Kidney epithelial cell (primary cell): ENCODE measurements at regions not wholly inside any gene's neighbourhood (a gene's known extent, or its start where the extent isn't known, plus 50 kb on each side); places are given as distances from the start of the nearest gene placed in this dataset.

Experiments used
- DNase-seq: peaks from one replicate; pipeline ENCODE4 v3.0.0-alpha.2; 2010; ENCODE audit warnings: low read depth
- H3K27me3 ChIP-seq: 2 replicates; pipeline ENCODE4 v1.6.0; 2011; ENCODE audit warnings: low read length; ENCODE audit not compliant: control insufficient read depth, insufficient read depth
- H3K36me3 ChIP-seq: 2 replicates; pipeline ENCODE4 v1.5.1; 2011; ENCODE audit warnings: low read length; ENCODE audit not compliant: control insufficient read depth, insufficient read depth
- H3K4me3 ChIP-seq: 2 replicates; pipeline ENCODE4 v1.5.1; 2011; ENCODE audit warnings: low read depth, mild to moderate bottlenecking, control low read depth, low read length
- CTCF ChIP-seq: IDR thresholded peaks from 2 replicates; pipeline ENCODE4 v1.5.1; 2011; ENCODE audit warnings: mild to moderate bottlenecking, moderate library complexity, low read length, control low read depth, inconsistent platforms; ENCODE audit not compliant: insufficient read depth, poor library complexity, severe bottlenecking

- Histone ChIP-seq H3K27me3 (no peaks in the 10 kb centered on the region), H3K4me3 (no peak overlapping the region), H3K36me3 (no peaks in the 10 kb centered on the region)
- no peak for DNase-seq
- no peak for TF ChIP-seq CTCF
These were observed 556.3 kb upstream of the ANO3 start for GRCh38 chr11:25775603-25776002.

- no peak for DNase-seq
- no peak for TF ChIP-seq CTCF
- Histone ChIP-seq H3K36me3 (no peaks in the 10 kb centered on the region), H3K27me3 (no peaks in the 10 kb centered on the region), H3K4me3 (no peak overlapping the region)
These were observed 555.7 kb upstream of the ANO3 start for GRCh38 chr11:25776238-25776637.

- no peak for TF ChIP-seq CTCF
- DNase-seq: no peak
- Histone ChIP-seq H3K27me3 (no peaks in the 10 kb centered on the region), H3K4me3 (no peak overlapping the region), H3K36me3 (no peaks in the 10 kb centered on the region)
These were observed 554.6 kb upstream of the ANO3 start for GRCh38 chr11:25777343-25777742.

- H3K27me3 ChIP-seq: no peaks in the 10 kb centered on the region
- no peak for TF ChIP-seq CTCF
- DNase-seq: no peak
- H3K4me3 ChIP-seq: no peak overlapping the region
- no peaks in the 10 kb centered on the region for H3K36me3 ChIP-seq
These were observed 552.9 kb upstream of the ANO3 start for GRCh38 chr11:25779033-25779432.

DNA sequence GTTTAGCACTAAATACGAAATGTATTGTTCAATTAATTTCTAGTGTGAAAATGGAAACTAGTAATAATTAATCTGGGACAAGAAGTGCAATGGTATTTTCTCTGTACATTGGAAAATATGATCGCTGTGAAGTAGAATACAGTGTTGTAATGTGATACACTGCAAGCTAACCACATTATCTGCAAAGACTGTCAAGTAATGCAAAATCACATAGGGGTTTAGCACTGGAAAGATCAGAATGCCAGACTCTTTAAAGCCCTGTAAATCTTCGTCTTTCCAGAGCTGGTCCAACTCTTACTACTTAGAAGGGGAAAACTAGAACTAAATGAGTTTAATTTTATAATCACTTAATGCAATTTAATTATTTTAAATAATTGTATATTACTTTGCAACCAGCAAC, 544.5 kb upstream of the ANO3 start:
- no peak for DNase-seq
- no peak for TF ChIP-seq CTCF
- H3K4me3 ChIP-seq: no peak overlapping the region
- no peaks in the 10 kb centered on the region for H3K27me3 ChIP-seq
- no peaks in the 10 kb centered on the region for H3K36me3 ChIP-seq

GRCh38 chr11:25790396-25790795, 541.5 kb upstream of the ANO3 start:
- no peak for DNase-seq
- Histone ChIP-seq H3K27me3 (no peaks in the 10 kb centered on the region), H3K4me3 (no peak overlapping the region), H3K36me3 (no peaks in the 10 kb centered on the region)
- TF ChIP-seq CTCF: no peak
